H9 (cell line): ENCODE measurements at regions not wholly inside any gene's neighbourhood (a gene's known extent, or its start where the extent isn't known, plus 50 kb on each side); places are given as distances from the start of the nearest gene placed in this dataset.

Experiments
- DNase-seq: peaks from one replicate; pipeline ENCODE4 v3.0.0-alpha.2; 2017
- H2AFZ ChIP-seq: one replicate; pipeline ENCODE4 v1.6.1; 2013; ENCODE audit warnings: mild to moderate bottlenecking, low read length, control low read depth, moderate library complexity
- H2AK5ac ChIP-seq: 2 replicates; pipeline ENCODE4 v1.6.1; 2013; ENCODE audit warnings: low read length, control low read depth, mixed read lengths; ENCODE audit not compliant: insufficient read length
- H2BK120ac ChIP-seq: one replicate; pipeline ENCODE4 v1.6.1; 2013; ENCODE audit warnings: low read depth, mild to moderate bottlenecking, low read length, control low read depth, inconsistent platforms; ENCODE audit not compliant: poor library complexity, severe bottlenecking
- H2BK12ac ChIP-seq: 2 replicates; pipeline ENCODE4 v1.6.1; 2013; ENCODE audit warnings: low read length, control low read depth, mixed read lengths, low read depth; ENCODE audit not compliant: insufficient read length
- H2BK15ac ChIP-seq: 2 replicates; pipeline ENCODE4 v1.6.1; 2013; ENCODE audit warnings: low read depth, low read length, control low read depth
- H2BK20ac ChIP-seq: one replicate; pipeline ENCODE4 v1.6.1; 2013; ENCODE audit warnings: low read depth, mild to moderate bottlenecking, low read length, control low read depth, inconsistent platforms; ENCODE audit not compliant: poor library complexity, severe bottlenecking
- H2BK5ac ChIP-seq: 2 replicates; pipeline ENCODE4 v1.6.1; 2013; ENCODE audit warnings: low read length, control low read depth, mixed read lengths; ENCODE audit not compliant: insufficient read length
- H3K14ac ChIP-seq: 2 replicates; pipeline ENCODE4 v1.6.1; 2013; ENCODE audit warnings: low read length, control low read depth; ENCODE audit not compliant: insufficient read depth
- H3K18ac ChIP-seq: 2 replicates; pipeline ENCODE4 v1.6.1; 2013; ENCODE audit warnings: low read depth, mild to moderate bottlenecking, mixed read lengths, low read length, control low read depth; ENCODE audit not compliant: insufficient read length
- H3K23ac ChIP-seq: 2 replicates; pipeline ENCODE4 v1.6.1; 2013; ENCODE audit warnings: low read length, control low read depth, mixed read lengths, low read depth; ENCODE audit not compliant: insufficient read length
- H3K23me2 ChIP-seq: 2 replicates; pipeline ENCODE4 v1.6.1; 2013; ENCODE audit warnings: low read depth, mild to moderate bottlenecking, mixed read lengths, low read length, control low read depth; ENCODE audit not compliant: insufficient read length, poor library complexity, severe bottlenecking
- H3K27ac ChIP-seq: 2 replicates; pipeline ENCODE4 v1.5.1; 2013; ENCODE audit warnings: low read length, control low read depth, mixed read lengths, low read depth; ENCODE audit not compliant: insufficient read length
- H3K27me3 ChIP-seq: 2 replicates; pipeline ENCODE4 v1.6.1; 2013; ENCODE audit warnings: low read length, control low read depth, inconsistent platforms; ENCODE audit not compliant: insufficient read depth
- H3K4ac ChIP-seq: 2 replicates; pipeline ENCODE4 v1.6.1; 2013; ENCODE audit warnings: low read depth, mild to moderate bottlenecking, control low read depth, inconsistent platforms, low read length, moderate library complexity
- H3K4me1 ChIP-seq: 2 replicates; pipeline ENCODE4 v1.6.1; 2013; ENCODE audit warnings: low read length, control low read depth, inconsistent platforms; ENCODE audit not compliant: insufficient read depth
- H3K4me2 ChIP-seq: 2 replicates; pipeline ENCODE4 v1.6.1; 2013; ENCODE audit warnings: low read length, control low read depth, mixed read lengths; ENCODE audit not compliant: insufficient read length, insufficient read depth
- H3K56ac ChIP-seq: 2 replicates; pipeline ENCODE4 v1.6.1; 2013; ENCODE audit warnings: low read depth, mild to moderate bottlenecking, mixed read lengths, low read length, control low read depth; ENCODE audit not compliant: insufficient read length
- H3K79me1 ChIP-seq: 2 replicates; pipeline ENCODE4 v1.6.1; 2013; ENCODE audit warnings: low read depth, mild to moderate bottlenecking, moderate library complexity, low read length, control low read depth, inconsistent platforms; ENCODE audit not compliant: insufficient read depth, poor library complexity, severe bottlenecking
- H3K79me2 ChIP-seq: 2 replicates; pipeline ENCODE4 v1.6.1; 2013; ENCODE audit warnings: low read length, control low read depth, inconsistent platforms; ENCODE audit not compliant: insufficient read depth
- H3K9ac ChIP-seq: 2 replicates; pipeline ENCODE4 v1.6.1; 2013; ENCODE audit warnings: low read length, control low read depth, mixed read lengths; ENCODE audit not compliant: insufficient read length; ENCODE audit errors: extremely low read depth
- H3K9me3 ChIP-seq: one replicate; pipeline ENCODE4 v1.6.1; 2013; ENCODE audit warnings: low read depth, low read length, inconsistent platforms; ENCODE audit not compliant: control insufficient read depth
- H3T11ph ChIP-seq: one replicate; pipeline ENCODE4 v1.6.1; 2013; ENCODE audit warnings: mild to moderate bottlenecking, low read length, control low read depth, inconsistent platforms
- H4K20me1 ChIP-seq: one replicate; pipeline ENCODE4 v1.6.1; 2013; ENCODE audit not compliant: control insufficient read depth, insufficient read length, insufficient read depth
- H4K5ac ChIP-seq: 2 replicates; pipeline ENCODE4 v1.6.1; 2013; ENCODE audit warnings: low read depth, mild to moderate bottlenecking, mixed read lengths, low read length, control low read depth; ENCODE audit not compliant: insufficient read length
- H4K8ac ChIP-seq: replicated peaks from 2 replicates; pipeline ENCODE4 v1.6.1; 2013; ENCODE audit warnings: low read length, control low read depth, mixed read lengths, low read depth; ENCODE audit not compliant: insufficient read length
- H4K91ac ChIP-seq: 2 replicates; pipeline ENCODE4 v1.6.1; 2013; ENCODE audit warnings: low read depth, mild to moderate bottlenecking, moderate library complexity, mixed read lengths, low read length, control low read depth; ENCODE audit not compliant: insufficient read length
- H3K27ac Mint-ChIP-seq, 3 experiments: 2 replicates in 2 of 3; 3 replicates in 1 of 3; pipeline ENCODE4 v1.8.0; 2020 to 2021; ENCODE audit warnings: mixed read lengths in 3 of 3, mild to moderate bottlenecking in 1 of 3, moderate library complexity in 1 of 3
- H3K27me3 Mint-ChIP-seq: 2 replicates; pipeline ENCODE4 v1.8.0; 2021; ENCODE audit warnings: low read depth, mild to moderate bottlenecking, moderate library complexity, mixed read lengths
- H3K36me3 Mint-ChIP-seq, 3 experiments: 2 replicates in 2 of 3; 3 replicates in 1 of 3; pipeline ENCODE4 v1.8.0; 2020 to 2021; ENCODE audit warnings: low read depth in 3 of 3, mixed read lengths in 3 of 3; ENCODE audit not compliant: insufficient read depth in 1 of 3
- H3K4me1 Mint-ChIP-seq, 2 experiments: 2 replicates each; pipeline ENCODE4 v1.8.0; 2020; ENCODE audit warnings: mixed read lengths in 2 of 2
- H3K4me3 Mint-ChIP-seq, 2 experiments: 2 replicates in 1 of 2; 3 replicates in 1 of 2; pipeline ENCODE4 v1.8.0; 2020 to 2021; ENCODE audit warnings: mild to moderate bottlenecking in 2 of 2, mixed read lengths in 2 of 2, moderate library complexity in 1 of 2
- H3K9me3 Mint-ChIP-seq, 2 experiments: 2 replicates in 1 of 2; 3 replicates in 1 of 2; pipeline ENCODE4 v1.8.0; 2020; ENCODE audit warnings: mild to moderate bottlenecking in 2 of 2, mixed read lengths in 2 of 2, moderate library complexity in 1 of 2
- CTCF ChIP-seq: fragments of 200-600 bp; sonication (generic); conservative IDR thresholded peaks from 3 replicates; pipeline ENCODE4 v1.8.0; 2021; ENCODE audit warnings: antibody characterized with exemption, mild to moderate bottlenecking
- WGBS: extraction: QIAGEN DNeasy Blood & Tissue Kit; methylation state at CpG from one replicate; pipeline ENCODE4 v1.1.7; 2013; ENCODE audit warnings: missing lambda C conversion rate, low lambda C conversion rate, mixed read lengths; ENCODE audit not compliant: insufficient read length; ENCODE audit errors: extremely low coverage; 5-methylcytosine and 5-hydroxymethylcytosine counted together

GRCh38 chr19:20357921-20358320 lies 190.9 kb downstream of the ZNF486 start:
- Histone ChIP-seq H3K79me2 (no peaks in the 10 kb centered on the region), H3K4ac (no peak overlapping the region), H4K91ac (no peak overlapping the region), H3K18ac (no peak overlapping the region), H3K23me2 (no peaks in the 10 kb centered on the region), H3K4me1 (no peaks in the 10 kb centered on the region; the same call in 1 of the 2 replicates), H3T11ph (no peak overlapping the region), H3K14ac (no peak overlapping the region), H4K8ac (no peak overlapping the region), H2BK5ac (no peak overlapping the region), H3K9ac (no peak overlapping the region), H4K5ac (no peak overlapping the region), H2BK120ac (no peak overlapping the region), H3K56ac (no peak overlapping the region), H2BK15ac (no peak overlapping the region), H2BK20ac (no peak overlapping the region), H2AK5ac (no peak overlapping the region), H4K20me1 (no peaks in the 10 kb centered on the region), H3K23ac (no peak overlapping the region), H2BK12ac (no peak overlapping the region), H3K4me2 (no peak overlapping the region), H3K79me1 (no peaks in the 10 kb centered on the region), H2AFZ (no peak overlapping the region), H3K27ac (no peak overlapping the region), H3K9me3 (no peaks in the 10 kb centered on the region), H3K27me3 (no peaks in the 10 kb centered on the region)
- peaks cover 9% of the 10 kb centered on the region for H3K27me3 Mint-ChIP-seq
- no CpG with 5 or more reads among the region's 6 CpGs for WGBS
- no peak overlapping the region for H3K4me3 Mint-ChIP-seq
- TF ChIP-seq CTCF = no peak
- no peak overlapping the region for H3K27ac Mint-ChIP-seq
- H3K9me3 Mint-ChIP-seq = peaks cover 3 to 10% of the 10 kb centered on the region in 2 experiments; a peak in 2 of 5 replicates
- peaks cover 0 to 4% (median 4%) of the 10 kb centered on the region in 3 experiments; a peak in 4 of 7 replicates for H3K36me3 Mint-ChIP-seq
- peaks cover 32 to 33% of the 10 kb centered on the region in 2 experiments for H3K4me1 Mint-ChIP-seq
- no peak for DNase-seq
